Endometrial microvascular endothelial cells (primary cell): ENCODE measurements at regions not wholly inside any gene's neighbourhood (a gene's known extent, or its start where the extent isn't known, plus 50 kb on each side); places are given as distances from the start of the nearest gene placed in this dataset.
"Not testable (repeated sequence)": the region's sequence is repeated elsewhere in the genome, so short reads cannot be mapped to it uniquely, and the experiment has no call there.

Source experiments
- in situ Hi-C: cut with HindIII; loops from 2 replicates; pipeline ENCODE4 v1.10.0; 2017; ENCODE audit warnings: low sequenced_read_pairs, low pct_unique_long_range_greater_than_20kb; ENCODE audit errors: inconsistent ontology term

DNA sequence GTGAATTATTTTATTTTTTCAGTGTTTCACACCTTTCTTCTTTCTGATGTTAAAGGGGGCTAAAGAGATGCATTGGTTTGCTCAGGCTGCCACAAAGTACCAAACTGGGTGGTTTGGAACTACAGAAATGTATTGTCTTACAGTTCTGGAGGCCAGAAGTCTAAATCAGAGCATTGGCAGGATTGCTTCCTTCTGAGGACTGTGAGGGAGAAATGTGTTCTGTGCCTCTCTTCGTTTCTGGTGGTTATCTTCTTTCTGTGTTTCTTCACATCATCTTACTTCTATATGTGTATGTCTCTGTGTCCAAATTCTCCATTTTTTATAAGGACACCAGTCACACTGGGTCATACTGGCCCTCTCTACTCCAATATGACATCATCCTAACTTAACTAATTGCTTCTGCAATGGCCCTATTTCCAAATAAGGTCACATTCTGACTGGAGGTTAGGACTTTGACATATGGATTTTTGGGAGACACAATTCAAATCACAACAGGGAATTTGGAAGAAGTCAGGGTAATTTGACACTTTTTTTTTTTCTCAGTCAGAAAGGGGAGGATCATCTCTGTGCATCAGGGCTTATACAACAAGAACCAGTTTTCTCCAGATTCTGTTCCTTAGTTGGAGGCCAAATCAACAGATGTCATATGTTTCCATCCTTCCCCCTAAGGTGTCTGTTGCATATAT is 188.2 kb downstream of the KCNRG start:
- in situ Hi-C loops: no loop called here

GRCh38 chr13:50205581-50205980 is 190.3 kb downstream of the KCNRG start:
- in situ Hi-C loops: no loop called here

DNA sequence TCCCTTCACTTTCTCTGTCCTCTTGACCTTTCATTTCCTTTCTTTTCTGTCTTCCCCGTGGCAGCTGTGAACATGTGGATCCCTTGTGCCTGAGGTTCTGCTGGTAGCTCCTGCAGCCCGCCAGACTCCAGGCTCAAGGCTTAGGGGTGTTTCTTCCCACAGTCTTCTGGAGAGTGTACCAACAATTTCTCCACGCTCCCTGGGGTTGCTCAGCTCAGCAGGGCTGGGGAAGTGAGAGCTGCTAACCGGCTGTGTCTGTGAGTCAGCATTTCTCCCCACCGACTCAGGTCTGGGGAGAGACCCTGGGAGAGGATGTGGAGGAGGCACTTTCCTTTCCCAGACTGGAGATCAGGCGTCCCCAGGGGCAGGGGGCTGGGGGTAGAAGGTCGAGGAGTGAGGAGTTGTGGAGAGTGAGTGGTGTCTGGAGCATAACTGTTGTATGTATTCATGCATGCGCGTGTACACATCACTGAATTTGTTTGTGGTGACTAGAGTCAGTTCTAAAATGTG is 193.6 kb downstream of the KCNRG start:
- in situ Hi-C loops: no loop called here

- in situ Hi-C loops: no loop called here
Observed at GRCh38 chr13:50209631-50210030, 194.4 kb downstream of the KCNRG start.

DNA sequence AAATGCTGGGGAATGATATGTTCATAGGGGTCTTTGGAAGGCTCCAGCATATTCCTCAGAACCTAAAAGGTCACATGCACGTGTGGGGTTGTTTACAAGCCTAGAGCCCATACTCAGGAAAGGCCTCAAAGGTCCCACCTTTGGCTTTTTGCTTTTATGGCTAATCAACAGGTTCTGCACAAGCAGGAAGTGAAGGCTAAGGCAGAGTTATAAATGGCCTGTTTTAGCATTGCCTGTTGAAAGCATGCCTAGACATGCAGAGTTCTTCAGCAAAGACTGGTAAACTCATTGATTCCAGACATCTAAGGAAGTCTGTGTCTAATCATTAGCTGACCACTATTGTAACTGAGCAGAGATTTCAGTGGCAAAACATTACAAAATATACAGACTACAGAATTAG is 198.3 kb downstream of the KCNRG start:
- in situ Hi-C loops: no loop called here

- in situ Hi-C loops: no loop called here
Observed at GRCh38 chr13:50214514-50214913, 199.3 kb downstream of the KCNRG start.

DNA sequence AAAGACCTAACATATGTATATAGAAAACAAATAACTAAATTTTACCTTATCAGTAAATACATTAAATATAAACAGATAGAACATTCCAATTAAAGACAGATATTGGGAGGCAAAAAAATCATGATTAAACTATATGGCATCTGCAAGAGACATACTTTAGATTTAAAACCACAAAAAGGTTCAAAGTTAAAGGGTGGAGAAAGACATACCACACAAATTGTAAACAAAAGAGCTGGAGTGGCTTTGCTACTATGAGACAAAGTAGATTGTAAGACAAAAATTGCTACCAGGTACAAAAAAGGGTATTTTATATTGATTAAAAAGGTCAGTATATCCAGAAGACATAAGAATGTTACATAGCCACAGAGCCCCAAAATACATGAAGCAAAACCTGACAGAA is 200.2 kb downstream of the KCNRG start:
- in situ Hi-C loops: no loop called here

DNA sequence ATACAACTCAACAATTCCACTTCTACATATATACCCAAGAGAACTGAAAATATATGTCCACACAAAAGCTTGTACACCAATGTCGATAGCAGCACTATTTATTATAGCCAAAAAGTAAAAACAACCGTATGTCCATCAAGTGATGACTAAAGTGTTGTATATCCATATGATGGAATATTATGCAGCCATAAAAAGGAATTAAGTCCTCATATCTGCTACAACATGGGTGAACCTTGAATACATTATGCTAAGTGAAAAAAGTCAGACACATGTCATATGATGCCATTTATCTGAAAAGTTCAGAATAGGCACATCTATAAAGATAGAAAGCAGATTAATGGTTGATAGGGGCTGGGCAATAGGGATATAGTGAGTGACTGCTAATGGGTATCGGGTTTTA is 204.5 kb downstream of the KCNRG start:
- in situ Hi-C loops: no loop called here

DNA sequence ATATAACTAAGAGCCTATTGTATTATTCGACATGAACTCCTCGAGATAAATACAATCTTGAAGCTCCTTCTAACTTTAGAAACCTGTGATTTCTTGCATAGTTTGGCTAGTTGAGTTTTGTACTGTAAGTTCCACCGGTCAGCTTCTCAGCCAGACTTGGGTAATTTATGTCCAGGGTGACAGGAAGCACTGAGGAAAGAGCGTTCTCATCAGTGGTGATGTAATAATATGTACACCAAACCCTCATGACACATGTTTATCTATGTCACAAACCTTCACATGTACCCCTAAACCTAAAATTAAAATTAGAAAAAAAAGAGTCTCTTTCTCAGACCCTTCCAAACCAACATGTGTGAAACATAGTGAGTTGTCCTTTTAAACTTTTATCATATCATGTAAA is 205.7 kb downstream of the KCNRG start:
- in situ Hi-C loops: no loop called here

GRCh38 chr13:50222569-50223332 is 207.5 kb downstream of the KCNRG start:
- in situ Hi-C loops: no loop called here

DNA sequence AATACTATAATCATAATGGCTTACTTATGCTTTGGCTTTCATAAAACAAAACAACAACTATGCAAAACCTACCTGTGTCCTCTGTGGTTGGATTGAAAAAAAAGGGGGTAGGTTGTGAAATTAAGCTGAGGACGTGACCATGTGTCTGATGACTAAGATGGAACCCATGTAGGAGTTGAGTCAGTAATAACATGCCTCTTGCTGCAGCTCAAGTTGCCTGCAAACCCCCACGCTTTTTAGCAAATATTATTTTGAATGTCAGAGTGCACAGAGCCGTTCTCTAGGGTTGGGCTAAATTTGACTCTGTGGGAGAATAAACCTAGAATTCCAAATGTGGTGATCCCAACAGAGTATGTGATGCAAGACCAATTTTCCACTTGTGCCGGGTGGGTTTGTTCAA is 209.3 kb downstream of the KCNRG start:
- in situ Hi-C loops: no loop called here

- in situ Hi-C loops: no loop called here
Observed at GRCh38 chr13:50225193-50226155, 210.2 kb downstream of the KCNRG start.

DNA sequence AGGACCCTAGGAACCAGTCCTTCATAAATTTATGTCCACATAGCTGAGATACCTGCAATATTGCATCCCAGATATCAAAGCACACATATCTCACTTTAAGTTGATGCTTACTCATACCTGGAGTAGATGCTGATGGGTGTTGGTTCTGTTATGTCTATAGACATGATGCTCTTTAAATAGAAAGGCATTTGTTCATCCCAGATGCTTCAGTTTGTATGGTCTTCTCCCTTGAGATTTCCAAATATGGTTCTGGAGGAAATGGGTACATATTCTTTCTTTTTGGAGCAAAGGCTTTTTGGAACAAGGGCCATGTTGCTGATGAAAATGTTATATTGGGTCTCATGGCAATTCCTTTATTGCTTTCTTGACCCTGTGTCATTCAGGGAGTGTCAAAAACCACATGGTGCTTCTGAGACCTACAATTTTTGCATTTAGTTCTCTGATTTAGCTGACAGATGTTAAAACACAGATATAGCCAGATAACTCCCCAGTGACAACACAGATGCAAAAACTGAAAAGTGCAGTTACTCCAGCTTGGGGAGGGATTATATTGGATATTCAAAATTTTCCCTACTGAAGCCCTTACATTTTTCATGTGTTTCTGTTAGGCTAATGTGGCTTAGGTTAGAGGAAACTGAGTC is 211.4 kb downstream of the KCNRG start:
- in situ Hi-C loops: no loop called here

DNA sequence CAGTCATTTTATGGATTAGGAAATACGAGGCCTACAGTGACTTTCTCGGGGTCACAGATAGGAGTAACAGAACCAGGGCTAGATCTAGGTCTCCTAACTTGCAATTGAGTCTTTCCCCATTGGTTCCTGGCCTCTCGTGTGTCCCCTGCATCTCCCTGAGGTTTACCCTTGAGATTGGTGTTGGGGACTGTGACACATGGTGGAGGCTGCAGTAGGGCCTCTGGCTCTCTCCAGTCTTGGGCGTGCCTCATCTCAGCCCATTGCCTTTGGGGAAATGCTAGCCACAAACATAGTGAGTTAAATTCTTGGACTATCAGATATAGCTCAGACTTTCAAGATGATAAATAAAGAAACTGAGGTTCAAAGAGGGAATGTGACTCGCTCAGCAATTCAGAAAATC is 212.1 kb downstream of the KCNRG start:
- in situ Hi-C loops: no loop called here

DNA sequence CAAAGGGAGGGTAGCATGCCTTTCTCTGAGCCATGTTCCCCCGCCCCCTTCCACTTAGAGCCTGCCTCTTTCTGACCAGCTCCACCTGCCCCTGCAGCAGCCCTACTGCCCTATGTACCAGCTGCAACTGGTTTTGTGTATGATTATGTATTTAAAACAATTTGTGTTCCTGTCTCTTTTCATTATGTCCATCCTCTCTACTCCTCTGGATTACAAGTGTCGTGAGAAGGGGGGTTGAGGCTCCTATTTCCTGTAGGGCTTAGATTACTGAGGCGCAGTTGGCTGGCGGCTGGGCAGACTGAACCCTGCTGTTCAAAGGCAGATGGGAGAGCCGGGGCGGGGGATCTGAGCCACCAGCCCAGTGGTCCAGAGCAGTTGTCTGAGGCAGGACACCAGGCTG is 213.3 kb downstream of the KCNRG start:
- in situ Hi-C loops: no loop called here

DNA sequence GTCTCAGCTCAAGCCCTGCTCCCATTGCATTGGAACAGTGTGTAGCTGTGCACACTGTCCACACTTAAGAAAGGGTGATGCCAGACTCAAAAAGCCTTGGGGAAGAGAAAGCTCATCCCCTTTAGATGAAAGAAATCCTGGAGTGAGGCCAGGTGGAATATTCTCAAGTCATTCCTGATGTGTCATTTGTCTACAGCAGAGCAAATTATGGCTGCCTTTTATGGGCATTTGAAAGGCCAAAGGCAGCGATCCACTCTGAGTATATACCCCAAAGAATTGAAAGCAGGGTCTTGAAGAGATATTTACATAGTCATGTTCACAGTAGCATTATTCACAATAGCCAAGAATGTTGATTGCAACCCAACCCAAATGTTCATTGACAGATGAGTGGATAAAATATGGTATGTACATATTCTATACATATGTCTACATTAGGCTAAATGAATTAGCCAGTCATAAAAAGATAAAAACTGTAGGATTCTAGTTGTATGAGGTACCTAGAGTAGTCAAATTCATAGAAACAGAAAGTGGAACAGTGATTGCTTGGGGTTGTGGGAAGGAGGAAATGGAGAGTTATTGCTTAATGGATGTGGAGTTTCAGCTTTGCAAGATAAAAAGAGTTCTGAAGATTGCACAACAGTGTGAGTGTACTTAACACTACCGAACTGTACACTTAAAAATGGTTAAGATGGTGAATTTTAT is 214.9 kb downstream of the KCNRG start:
- in situ Hi-C loops: no loop called here

DNA sequence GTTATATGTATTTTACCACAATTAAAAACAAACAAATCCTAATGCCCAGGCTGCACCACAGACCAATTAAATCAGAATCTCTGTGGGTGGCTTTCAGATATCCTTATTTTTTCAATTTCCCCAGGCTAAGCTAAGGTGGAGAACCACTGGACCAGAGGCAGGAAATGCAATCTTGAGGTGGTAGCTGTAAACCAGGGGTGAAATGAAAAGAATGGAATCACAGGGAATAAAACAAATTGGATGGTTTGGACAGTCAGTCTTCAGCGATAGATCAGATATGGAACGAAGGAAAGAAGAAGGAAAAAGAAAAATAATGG is 215.4 kb downstream of the KCNRG start:
- in situ Hi-C loops: no loop called here

DNA sequence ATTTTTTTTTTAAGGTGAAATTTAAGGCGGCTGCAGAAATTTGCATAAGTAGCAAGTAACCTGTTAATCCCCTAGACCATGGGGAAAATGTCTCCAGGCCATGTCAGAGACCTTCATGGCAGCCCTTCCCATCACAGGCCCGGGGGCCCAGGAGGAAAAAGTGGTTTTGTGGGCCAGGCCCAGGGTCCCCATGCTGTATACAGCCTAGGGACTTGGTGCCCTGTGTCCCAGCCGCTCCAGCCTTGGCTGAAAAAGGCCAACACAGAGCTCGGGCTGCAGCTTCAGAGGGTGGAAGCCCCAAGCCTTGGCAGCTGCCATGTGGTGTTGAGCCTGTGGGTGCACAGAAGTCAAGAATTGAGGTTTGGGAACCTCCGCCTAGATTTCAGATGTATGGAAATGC is 218.3 kb downstream of the KCNRG start:
- in situ Hi-C loops: not testable (repeated sequence)
